Esophagus muscularis mucosa (tissue), 4 donors: ENCODE measurements at regions not wholly inside any gene's neighbourhood (a gene's known extent, or its start where the extent isn't known, plus 50 kb on each side); places are given as distances from the start of the nearest gene placed in this dataset.

ENCODE experiments used
- DNase-seq: peaks from one replicate; pipeline ENCODE4 v3.0.0-alpha.2; 2017; ENCODE audit errors: extremely low spot score
- H3K27ac ChIP-seq, 4 donors: fragments of 200-600 bp; sonication (generic); replicated peaks in 1 of 4; 1 replicate in 3 of 4; 2 replicates in 1 of 4; pipeline ENCODE4 v1.5.1; 2016 to 2019; ENCODE audit warnings: mild to moderate bottlenecking in 1 of 4
- H3K27me3 ChIP-seq, 4 donors: fragments of 200-600 bp; sonication (generic); one replicate each; pipeline versions ENCODE4 v1.5.1 to v1.6.0; 2016 to 2019
- H3K36me3 ChIP-seq, 4 donors: fragments of 200-600 bp; sonication (generic); one replicate each; pipeline ENCODE4 v1.5.1; 2016 to 2019
- H3K4me1 ChIP-seq, 4 donors: fragments of 200-600 bp; sonication (generic); one replicate each; pipeline ENCODE4 v1.5.1; 2016 to 2019
- H3K4me3 ChIP-seq, 4 donors: fragments of 200-600 bp; sonication (generic); 1 replicate in 2 of 4; 2 replicates in 2 of 4; pipeline ENCODE4 v1.5.1; 2016 to 2019; ENCODE audit warnings: mild to moderate bottlenecking in 4 of 4, moderate library complexity in 1 of 4
- H3K9me3 ChIP-seq, 4 donors: fragments of 200-600 bp; sonication (generic); 1 replicate in 3 of 4; 2 replicates in 1 of 4; pipeline ENCODE4 v1.5.1; 2016 to 2019
- CTCF ChIP-seq, 3 experiments: fragments of 200-600 bp in 2 of 3; fragments of 450-650 bp in 1 of 3; sonication (generic) in 2 of 3; IDR thresholded peaks; one replicate each; pipeline ENCODE4 v1.5.1; 2017 to 2019; ENCODE audit warnings: antibody characterized with exemption in 3 of 3, mild to moderate bottlenecking in 2 of 3, moderate library complexity in 1 of 3
- EP300 ChIP-seq: sonication (generic); formaldehyde crosslinking; IDR thresholded peaks from one replicate; pipeline ENCODE4 v1.6.1; 2017; ENCODE audit warnings: antibody characterized with exemption
- POLR2A ChIP-seq: fragments of 450-650 bp; IDR thresholded peaks from one replicate; pipeline ENCODE4 v1.6.1; 2017; ENCODE audit warnings: antibody characterized with exemption, moderate library complexity, mild to moderate bottlenecking, low read depth
- POLR2AphosphoS5 ChIP-seq, 2 donors: sonication (generic); formaldehyde crosslinking; IDR thresholded peaks; one replicate each; pipeline ENCODE4 v1.6.1; 2017; ENCODE audit warnings: antibody characterized with exemption in 2 of 2
- WGBS: methylation state at CpG from one replicate; pipeline ENCODE4 v1.1.5; 2018; 5-methylcytosine and 5-hydroxymethylcytosine counted together
- intact Hi-C: fragments of 100-400 bp; cut with DNase I; formaldehyde crosslinking; loops from one replicate; pipeline ENCODE4 v1.15.1; 2023

GRCh38 chr17:79362772-79363305, 248.0 kb downstream of the RBFOX3 start:
- H3K27ac ChIP-seq: no peak overlapping the region
- peaks cover 0 to 17% (median 8%) of the 10 kb centered on the region in 4 donors for H3K4me1 ChIP-seq
- H3K36me3 ChIP-seq: no peaks in the 10 kb centered on the region
- intact Hi-C loops: no loop called here
- peaks cover 0 to 83% (median 0%) of the 10 kb centered on the region in 4 donors for H3K27me3 ChIP-seq
- no peak for DNase-seq
- no peaks in the 10 kb centered on the region for H3K9me3 ChIP-seq
- TF ChIP-seq CTCF (IDR thresholded peaks at IDR 0.05) (no peak), POLR2A (no peak), EP300 (no peak), POLR2AphosphoS5 (IDR thresholded peaks at IDR 0.05) (no peak)
- 90% methylated on average over 14 of the region's 14 CpGs for WGBS
- H3K4me3 ChIP-seq: no peak overlapping the region

GRCh38 chr17:79361873-79362771, 248.7 kb downstream of the RBFOX3 start:
- WGBS: 33% methylated on average over 23 of the region's 29 CpGs
- H3K36me3 ChIP-seq: no peaks in the 10 kb centered on the region
- H3K4me3 ChIP-seq: no peak overlapping the region
- H3K9me3 ChIP-seq: no peaks in the 10 kb centered on the region
- H3K4me1 ChIP-seq: peaks cover 0 to 17% (median 8%) of the 10 kb centered on the region in 4 donors
- H3K27me3 ChIP-seq: peaks cover 0 to 79% (median 0%) of the 10 kb centered on the region in 4 donors
- DNase-seq: no peak
- intact Hi-C loops: no loop called here
- TF ChIP-seq EP300 (no peak), POLR2A (no peak), POLR2AphosphoS5 (IDR thresholded peaks at IDR 0.05) (no peak), CTCF (IDR thresholded peaks at IDR 0.05) (no peak)
- H3K27ac ChIP-seq: no peak overlapping the region

DNA sequence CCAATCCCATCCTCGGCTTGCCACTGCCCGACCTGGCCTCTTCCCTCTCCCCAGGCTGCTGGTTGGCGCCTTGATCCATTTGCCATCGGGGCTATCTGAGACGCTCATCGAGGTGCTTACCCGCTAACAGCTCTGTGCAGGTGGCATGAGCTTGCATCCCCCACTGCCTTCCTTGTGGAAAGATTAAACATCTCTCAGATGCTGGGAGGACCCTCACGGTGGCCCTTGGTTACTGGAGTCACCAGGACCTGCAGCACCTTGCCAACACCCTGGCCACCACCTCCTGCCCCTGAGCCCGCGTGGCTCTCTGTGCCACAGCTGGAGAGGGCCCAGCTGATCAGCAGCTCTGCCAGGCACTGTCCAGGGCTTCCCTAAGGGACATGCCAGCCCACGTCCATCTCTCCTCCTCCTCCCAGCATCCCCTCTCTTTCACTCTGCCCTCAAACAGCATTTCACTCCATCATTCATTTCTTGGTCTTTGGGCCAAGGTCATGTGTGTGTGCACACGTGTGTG, 249.6 kb downstream of the RBFOX3 start:
- no peak overlapping the region for H3K27ac ChIP-seq
- H3K36me3 ChIP-seq: no peaks in the 10 kb centered on the region
- no peak for DNase-seq
- no peak overlapping the region for H3K4me3 ChIP-seq
- H3K9me3 ChIP-seq: no peaks in the 10 kb centered on the region
- H3K4me1 ChIP-seq: peaks cover 0 to 12% (median 5%) of the 10 kb centered on the region in 4 donors
- peaks cover 0 to 78% (median 0%) of the 10 kb centered on the region in 4 donors for H3K27me3 ChIP-seq
- WGBS: 72% methylated on average over 12 of the region's 12 CpGs
- intact Hi-C loops: no loop called here
- TF ChIP-seq EP300 (no peak), CTCF (IDR thresholded peaks at IDR 0.05) (no peak), POLR2AphosphoS5 (IDR thresholded peaks at IDR 0.05) (no peak), POLR2A (no peak)

GRCh38 chr17:79360196-79360595, 250.7 kb downstream of the RBFOX3 start:
- DNase-seq: no peak
- intact Hi-C loops: no loop called here
- Histone ChIP-seq H3K4me1 (peaks cover 0 to 12% (median 4%) of the 10 kb centered on the region in 4 donors), H3K9me3 (no peaks in the 10 kb centered on the region), H3K27me3 (peaks cover 0 to 68% (median 0%) of the 10 kb centered on the region in 4 donors), H3K27ac (no peak overlapping the region), H3K36me3 (no peaks in the 10 kb centered on the region), H3K4me3 (no peak overlapping the region)
- 88% methylated on average over 15 of the region's 17 CpGs for WGBS
- TF ChIP-seq CTCF (IDR thresholded peaks at IDR 0.05): no peak
